HG03439 (cell line): ENCODE measurements at regions not wholly inside any gene's neighbourhood (a gene's known extent, or its start where the extent isn't known, plus 50 kb on each side); places are given as distances from the start of the nearest gene placed in this dataset.

Experiments used
- ATAC-seq: cut with Tn5 transposase; IDR thresholded peaks from one replicate; pipeline ENCODE4 v1.9.1; 2021; ENCODE audit warnings: mild to moderate bottlenecking, moderate library complexity; ENCODE audit not compliant: unreplicated experiment

- no peak for ATAC-seq
Observed at GRCh38 chr5:5708367-5708919, 286.0 kb downstream of the ICE1 start.

GRCh38 chr5:5705010-5705409 is 282.5 kb downstream of the ICE1 start:
- ATAC-seq, result no peak

- ATAC-seq, result no peak
Observed at GRCh38 chr5:5704352-5704751, 281.9 kb downstream of the ICE1 start.

- ATAC-seq, result no peak
Observed at GRCh38 chr5:5702934-5703333, 280.5 kb downstream of the ICE1 start.

GRCh38 chr5:5700549-5700948 is 278.1 kb downstream of the ICE1 start:
- no peak for ATAC-seq

- no peak for ATAC-seq
Observed at GRCh38 chr5:5699062-5699461, 276.6 kb downstream of the ICE1 start.

- ATAC-seq, result no peak
Observed at GRCh38 chr5:5695266-5695665, 272.8 kb downstream of the ICE1 start.

- no peak for ATAC-seq
Observed at GRCh38 chr5:5688925-5689310, 266.4 kb downstream of the ICE1 start.

GRCh38 chr5:5688194-5688924 is 265.9 kb downstream of the ICE1 start:
- no peak for ATAC-seq

GRCh38 chr5:5687113-5687512 is 264.6 kb downstream of the ICE1 start:
- no peak for ATAC-seq

- no peak for ATAC-seq
Observed at GRCh38 chr5:5686356-5686755, 263.9 kb downstream of the ICE1 start.

- ATAC-seq, result no peak
Observed at GRCh38 chr5:5685737-5686136, 263.3 kb downstream of the ICE1 start.

- no peak for ATAC-seq
Observed at GRCh38 chr5:5683174-5683573, 260.7 kb downstream of the ICE1 start.

- ATAC-seq, result no peak
Observed at GRCh38 chr5:5678909-5679308, 256.4 kb downstream of the ICE1 start.

- ATAC-seq, result no peak
Observed at GRCh38 chr5:5677738-5678137, 255.3 kb downstream of the ICE1 start.

- ATAC-seq, result no peak
Observed at GRCh38 chr5:5676218-5676617, 253.7 kb downstream of the ICE1 start.

GRCh38 chr5:5675511-5675910 is 253.0 kb downstream of the ICE1 start:
- no peak for ATAC-seq

GRCh38 chr5:5671823-5672222 is 249.3 kb downstream of the ICE1 start:
- ATAC-seq, result no peak

GRCh38 chr5:5667136-5667554 is 244.7 kb downstream of the ICE1 start:
- ATAC-seq, result no peak

GRCh38 chr5:5666369-5666768 is 243.9 kb downstream of the ICE1 start:
- no peak for ATAC-seq

- no peak for ATAC-seq
Observed at GRCh38 chr5:5666076-5666365, 243.5 kb downstream of the ICE1 start.

- no peak for ATAC-seq
Observed at GRCh38 chr5:5665225-5666075, 243.0 kb downstream of the ICE1 start.
